ENCODE measurements at regions not wholly inside any gene's neighbourhood (a gene's known extent, or its start where the extent isn't known, plus 50 kb on each side); places are given as distances from the start of the nearest gene placed in this dataset.

GRCh38 chr4:83692028-83692427, 156.1 kb downstream of the GPAT3 start:
- no peak for DNase-seq

DNA sequence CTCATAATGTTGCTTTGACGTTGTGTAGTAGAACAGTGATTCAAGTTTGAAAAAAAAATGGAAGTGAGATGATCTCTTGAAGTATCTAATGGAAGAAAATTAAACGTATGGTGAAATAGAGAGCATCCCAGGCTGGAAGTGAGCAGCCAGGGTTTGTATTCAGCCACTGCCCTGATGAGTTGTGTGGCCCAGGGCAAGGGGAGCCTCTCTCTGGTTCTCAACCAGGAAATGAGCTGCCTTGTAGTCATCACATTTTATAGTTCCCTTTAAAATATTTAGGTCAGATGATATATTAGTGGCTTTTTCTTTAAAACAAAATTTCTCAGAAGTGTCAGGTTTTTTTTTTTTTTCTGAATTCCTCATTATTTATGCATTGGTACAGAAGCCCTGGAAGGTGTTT, 150.3 kb downstream of the GPAT3 start:
- DNase-seq, result no peak

DNA sequence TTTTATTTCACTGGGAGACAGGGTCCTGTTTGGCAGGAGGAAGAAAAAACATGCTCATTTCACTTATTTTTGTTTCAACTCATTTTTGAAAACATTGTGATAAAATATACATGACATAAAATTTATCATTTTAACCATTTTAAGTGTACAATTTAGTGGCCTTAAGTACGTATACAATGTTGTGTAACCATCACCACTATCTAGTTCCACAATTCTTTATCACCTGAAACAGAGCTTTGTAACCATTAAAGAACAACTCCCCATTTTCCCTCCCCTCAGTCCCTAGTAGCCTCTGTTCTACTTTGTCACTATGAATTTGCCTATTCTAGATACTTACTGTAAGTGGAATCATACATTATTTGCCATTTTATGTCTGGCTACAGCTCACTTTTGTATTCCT, 143.8 kb downstream of the GPAT3 start:
- DNase-seq, result no peak

DNA sequence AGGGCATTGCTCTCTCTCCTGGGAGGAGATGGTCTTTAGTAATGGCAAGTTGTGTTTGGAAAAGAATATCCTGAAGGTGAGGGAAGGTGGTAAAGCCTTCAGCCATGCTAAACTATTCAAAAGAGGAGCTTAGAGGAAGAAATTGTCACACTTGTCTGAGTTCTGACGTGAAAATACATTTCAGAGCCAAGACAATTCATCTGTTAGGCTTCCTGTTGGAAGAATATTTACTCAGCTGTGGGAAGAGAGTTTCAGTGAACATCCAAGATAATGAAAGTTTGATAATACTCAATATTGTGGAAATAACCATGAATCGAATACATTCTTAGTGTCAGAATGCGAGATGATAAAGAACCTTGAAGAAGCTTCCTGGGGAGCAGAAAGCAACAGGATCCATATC, 143.3 kb downstream of the GPAT3 start:
- no peak for DNase-seq

- no peak for DNase-seq
Measured at GRCh38 chr4:83677656-83678055, 141.7 kb downstream of the GPAT3 start.

DNA sequence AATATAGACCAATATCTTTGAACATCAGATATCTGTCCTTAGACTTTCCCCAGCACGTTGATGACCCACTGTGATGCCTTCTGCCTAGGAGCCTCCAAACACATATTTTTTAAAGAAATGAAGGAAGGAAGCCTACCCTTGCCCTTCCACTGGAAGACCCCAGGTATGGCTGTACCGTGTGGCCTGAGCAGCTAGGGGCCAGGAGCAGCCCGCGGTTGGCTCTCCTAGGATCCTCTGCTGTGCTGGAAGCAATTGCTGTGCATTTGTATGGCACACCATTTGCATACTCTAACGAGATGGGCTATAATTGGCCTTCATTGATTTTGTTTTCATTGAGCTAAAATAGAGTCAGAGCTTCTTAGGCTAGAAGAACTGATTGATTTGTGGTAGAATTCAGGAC, 128.8 kb downstream of the GPAT3 start:
- no peak for DNase-seq

GRCh38 chr4:83664071-83664470, 128.2 kb downstream of the GPAT3 start:
- no peak for DNase-seq

DNA sequence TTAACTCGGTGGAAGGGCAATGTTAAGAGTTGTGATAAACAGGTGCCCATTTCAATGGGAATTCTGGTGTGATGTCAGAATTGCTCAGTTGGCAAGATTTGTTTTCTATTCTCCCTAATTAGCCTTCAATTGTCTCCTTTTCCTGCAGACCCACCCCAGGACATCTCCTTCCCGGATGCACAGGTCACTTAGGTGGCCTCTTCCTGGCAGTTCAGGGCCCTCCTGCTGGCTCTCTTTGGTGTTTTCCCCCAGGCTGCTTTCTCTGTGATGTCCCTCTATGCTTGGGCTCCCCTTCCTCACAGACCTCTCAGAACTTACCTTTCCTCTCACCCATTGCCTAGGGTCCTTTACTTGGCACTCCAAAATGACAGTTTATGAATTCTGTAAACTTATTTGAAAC, 126.3 kb downstream of the GPAT3 start:
- no peak for DNase-seq

DNA sequence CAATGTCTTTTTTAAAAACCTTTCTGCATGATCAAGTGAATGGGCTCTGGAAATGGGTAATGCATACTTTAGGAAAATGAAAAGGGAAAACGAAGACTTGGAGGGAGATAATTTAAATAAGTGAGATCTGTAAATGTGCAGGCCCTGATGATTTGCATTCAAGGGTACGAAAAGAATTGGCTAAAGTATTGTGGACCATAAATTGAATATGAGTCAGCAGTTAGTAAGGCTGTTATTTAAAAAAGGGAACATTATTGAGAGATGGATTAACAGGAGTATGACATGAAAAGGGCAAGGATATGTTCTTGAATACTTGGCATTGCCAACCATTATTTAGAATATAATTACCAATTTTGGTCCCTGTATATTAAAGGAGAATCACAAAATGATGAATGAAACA, 125.5 kb downstream of the GPAT3 start:
- no peak for DNase-seq

DNA sequence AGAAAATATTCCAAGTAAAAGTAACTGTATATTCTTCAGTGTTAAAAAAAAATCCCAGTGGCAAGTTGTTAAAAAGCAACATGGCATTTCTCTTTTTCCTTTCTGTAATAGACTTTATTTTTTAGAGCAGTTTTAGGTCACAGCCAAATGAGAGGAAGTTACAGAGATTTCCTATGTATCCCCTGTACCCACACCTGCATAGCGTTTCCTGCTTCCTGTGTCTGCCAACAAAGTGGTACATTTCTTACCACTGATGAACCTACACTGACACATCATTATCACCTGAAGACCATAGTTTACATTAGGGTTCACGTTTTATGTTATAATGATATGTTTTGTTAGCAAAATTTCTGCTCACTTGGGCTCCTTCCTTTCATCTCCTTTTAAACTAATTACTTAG, 124.7 kb downstream of the GPAT3 start:
- no peak for DNase-seq

- no peak for DNase-seq
Measured at GRCh38 chr4:83658806-83659205, 122.9 kb downstream of the GPAT3 start.

- peak; percentile 63 for DNase-seq
Measured at GRCh38 chr4:83657336-83657735, 121.4 kb downstream of the GPAT3 start.
